Calu3 (cell line): ENCODE measurements at regions not wholly inside any gene's neighbourhood (a gene's known extent, or its start where the extent isn't known, plus 50 kb on each side); places are given as distances from the start of the nearest gene placed in this dataset.

ENCODE experiments used
- BruUV-seq: library from RNA; stranded (reverse); fragments of 400-500 nt; replicated peaks from 2 replicates; lab custom pipeline; 2021; lab: Mats Ljungman, UMichigan
- CTCF ChIA-PET: fragments of 300-600 bp; sonication (Branson Sonifier 250); formaldehyde crosslinking; loops from one replicate; lab custom pipeline; 2022; ENCODE audit warnings: antibody characterized with exemption; lab: Charles Lee
- DNase-seq: peaks from one replicate; pipeline ENCODE4 v3.0.0; 2022
- H3K27ac Mint-ChIP-seq: one replicate; pipeline ENCODE4 v1.8.0; 2022; ENCODE audit warnings: mixed read lengths; ENCODE audit not compliant: unreplicated experiment
- H3K27me3 Mint-ChIP-seq: one replicate; pipeline ENCODE4 v1.8.0; 2022; ENCODE audit warnings: mixed read lengths; ENCODE audit not compliant: unreplicated experiment
- H3K36me3 Mint-ChIP-seq: one replicate; pipeline ENCODE4 v1.8.0; 2022; ENCODE audit warnings: mild to moderate bottlenecking, moderate library complexity, mixed read lengths; ENCODE audit not compliant: insufficient read depth, unreplicated experiment
- H3K4me1 Mint-ChIP-seq: one replicate; pipeline ENCODE4 v1.8.0; 2022; ENCODE audit warnings: mild to moderate bottlenecking, low read depth, mixed read lengths; ENCODE audit not compliant: unreplicated experiment
- H3K4me3 Mint-ChIP-seq: one replicate; pipeline ENCODE4 v1.8.0; 2022; ENCODE audit warnings: mild to moderate bottlenecking, low read depth, moderate library complexity, mixed read lengths; ENCODE audit not compliant: unreplicated experiment
- H3K9me3 Mint-ChIP-seq: one replicate; pipeline ENCODE4 v1.8.0; 2022; ENCODE audit warnings: low read depth, mixed read lengths; ENCODE audit not compliant: unreplicated experiment
- CTCF ChIP-seq: fragments of 200-600 bp; IDR thresholded peaks from one replicate; pipeline ENCODE4 v1.8.0; 2022; ENCODE audit warnings: antibody characterized with exemption; ENCODE audit not compliant: unreplicated experiment
- intact Hi-C: fragments of 100-400 bp; cut with micrococcal nuclease; formaldehyde crosslinking; loops from one replicate; pipeline ENCODE4 v1.10.0; 2022; ENCODE audit not compliant: unreplicated experiment

GRCh38 chr12:66051361-66051760 is 79.2 kb downstream of the LLPH start:
- TF ChIP-seq CTCF: no peak
- no TSS peak for BruUV-seq
- Mint-ChIP-seq H3K27me3 (no peaks in the 10 kb centered on the region), H3K4me3 (no peak overlapping the region), H3K4me1 (peaks cover 5% of the 10 kb centered on the region), H3K27ac (no peak overlapping the region), H3K36me3 (no peaks in the 10 kb centered on the region), H3K9me3 (no peaks in the 10 kb centered on the region)
- intact Hi-C loops: no loop called here
- CTCF ChIA-PET: no interaction called here
- DNase-seq: no peak

- intact Hi-C loops: no loop called here
- Mint-ChIP-seq H3K4me3 (no peak overlapping the region), H3K9me3 (no peaks in the 10 kb centered on the region), H3K27me3 (no peaks in the 10 kb centered on the region), H3K36me3 (no peaks in the 10 kb centered on the region), H3K4me1 (peaks cover 5% of the 10 kb centered on the region), H3K27ac (no peak overlapping the region)
- TF ChIP-seq CTCF: no peak
- BruUV-seq: no TSS peak
- no peak for DNase-seq
- CTCF ChIA-PET: no interaction called here
Observed at GRCh38 chr12:66050610-66051009, 79.9 kb downstream of the LLPH start.

- Mint-ChIP-seq H3K4me1 (peaks cover 5% of the 10 kb centered on the region), H3K27me3 (no peaks in the 10 kb centered on the region)
- CTCF ChIA-PET: no interaction called here
Observed at GRCh38 chr12:66050283-66050576, 80.3 kb downstream of the LLPH start.

GRCh38 chr12:66049538-66050282 is 80.8 kb downstream of the LLPH start:
- CTCF ChIA-PET: no interaction called here
- BruUV-seq: no TSS peak
- Mint-ChIP-seq H3K27me3 (no peaks in the 10 kb centered on the region), H3K4me1 (peaks cover 5% of the 10 kb centered on the region), H3K9me3 (no peaks in the 10 kb centered on the region), H3K4me3 (no peak overlapping the region), H3K36me3 (no peaks in the 10 kb centered on the region), H3K27ac (no peak overlapping the region)
- intact Hi-C loops: no loop called here
- DNase-seq: no peak
- no peak for TF ChIP-seq CTCF

More at GRCh38 chr12:66050283-66050576, 80.3 kb downstream of the LLPH start:
- no peaks in the 10 kb centered on the region for H3K36me3 Mint-ChIP-seq
- TF ChIP-seq CTCF: no peak
- DNase-seq: no peak
- intact Hi-C loops: no loop called here
- BruUV-seq: no TSS peak
- H3K9me3 Mint-ChIP-seq: no peaks in the 10 kb centered on the region
- H3K4me3 Mint-ChIP-seq: no peak overlapping the region
- H3K27ac Mint-ChIP-seq: no peak overlapping the region
